AG10803 (cell line): ENCODE measurements at regions not wholly inside any gene's neighbourhood (a gene's known extent, or its start where the extent isn't known, plus 50 kb on each side); places are given as distances from the start of the nearest gene placed in this dataset.

Experiments used
- DNase-seq: peaks from one replicate; pipeline ENCODE4 v3.0.0; 2010; ENCODE audit warnings: low read depth
- H3K4me3 ChIP-seq: 2 replicates; pipeline ENCODE4 v1.5.1; 2011; ENCODE audit warnings: mild to moderate bottlenecking, low read length, control low read depth
- TF ChIP-seq, protein P1 (sequence below): conservative IDR thresholded peaks from 2 replicates; pipeline ENCODE4 v1.5.1; 2011; ENCODE audit warnings: mild to moderate bottlenecking, low read length, control low read depth, inconsistent platforms

DNA sequence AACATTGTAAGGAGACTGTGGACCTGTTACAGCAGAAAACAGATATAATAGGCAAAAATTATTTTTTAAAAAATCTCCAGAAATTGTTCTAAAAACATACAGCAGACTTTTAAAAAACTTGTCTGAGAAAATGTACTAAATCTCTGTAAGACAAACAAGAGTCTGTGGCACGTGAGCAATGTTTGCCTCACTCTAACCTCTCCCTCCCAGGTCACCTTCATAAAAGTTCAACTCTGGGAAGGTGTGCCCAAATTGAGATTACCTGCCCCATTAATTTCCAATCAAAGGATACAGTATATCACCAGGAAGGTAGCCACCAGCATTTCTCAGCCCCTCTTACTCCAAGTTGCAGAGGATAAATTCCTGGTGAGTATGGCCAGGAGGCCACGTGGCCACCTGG is 992.7 kb downstream of the TMEM182 start:
- DNase-seq: no peak
- no peak overlapping the region for H3K4me3 ChIP-seq
- TF ChIP-seq, protein P1, sequence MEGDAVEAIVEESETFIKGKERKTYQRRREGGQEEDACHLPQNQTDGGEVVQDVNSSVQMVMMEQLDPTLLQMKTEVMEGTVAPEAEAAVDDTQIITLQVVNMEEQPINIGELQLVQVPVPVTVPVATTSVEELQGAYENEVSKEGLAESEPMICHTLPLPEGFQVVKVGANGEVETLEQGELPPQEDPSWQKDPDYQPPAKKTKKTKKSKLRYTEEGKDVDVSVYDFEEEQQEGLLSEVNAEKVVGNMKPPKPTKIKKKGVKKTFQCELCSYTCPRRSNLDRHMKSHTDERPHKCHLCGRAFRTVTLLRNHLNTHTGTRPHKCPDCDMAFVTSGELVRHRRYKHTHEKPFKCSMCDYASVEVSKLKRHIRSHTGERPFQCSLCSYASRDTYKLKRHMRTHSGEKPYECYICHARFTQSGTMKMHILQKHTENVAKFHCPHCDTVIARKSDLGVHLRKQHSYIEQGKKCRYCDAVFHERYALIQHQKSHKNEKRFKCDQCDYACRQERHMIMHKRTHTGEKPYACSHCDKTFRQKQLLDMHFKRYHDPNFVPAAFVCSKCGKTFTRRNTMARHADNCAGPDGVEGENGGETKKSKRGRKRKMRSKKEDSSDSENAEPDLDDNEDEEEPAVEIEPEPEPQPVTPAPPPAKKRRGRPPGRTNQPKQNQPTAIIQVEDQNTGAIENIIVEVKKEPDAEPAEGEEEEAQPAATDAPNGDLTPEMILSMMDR: no peak

DNA sequence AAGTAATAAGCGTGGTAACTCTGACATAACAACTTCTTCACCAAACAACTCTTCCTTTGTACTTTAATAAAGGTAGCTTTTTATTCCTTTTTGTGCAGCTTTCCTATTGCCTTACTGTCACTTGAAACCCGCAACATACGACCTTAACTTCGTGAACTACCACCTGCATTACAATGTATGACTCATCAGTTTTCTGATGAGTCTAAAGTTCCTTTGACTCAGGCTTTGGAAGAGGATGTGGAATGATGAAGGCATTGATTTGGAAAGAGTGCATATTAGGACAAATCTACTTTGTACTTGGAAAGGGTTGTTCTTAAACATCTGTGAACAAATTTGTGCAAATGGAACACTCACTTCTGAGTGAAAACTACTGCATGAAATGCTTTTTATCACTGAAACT is 1012.1 kb downstream of the TMEM182 start:
- H3K4me3 ChIP-seq: no peak overlapping the region
- DNase-seq: no peak
- TF ChIP-seq, protein P1: no peak

DNA sequence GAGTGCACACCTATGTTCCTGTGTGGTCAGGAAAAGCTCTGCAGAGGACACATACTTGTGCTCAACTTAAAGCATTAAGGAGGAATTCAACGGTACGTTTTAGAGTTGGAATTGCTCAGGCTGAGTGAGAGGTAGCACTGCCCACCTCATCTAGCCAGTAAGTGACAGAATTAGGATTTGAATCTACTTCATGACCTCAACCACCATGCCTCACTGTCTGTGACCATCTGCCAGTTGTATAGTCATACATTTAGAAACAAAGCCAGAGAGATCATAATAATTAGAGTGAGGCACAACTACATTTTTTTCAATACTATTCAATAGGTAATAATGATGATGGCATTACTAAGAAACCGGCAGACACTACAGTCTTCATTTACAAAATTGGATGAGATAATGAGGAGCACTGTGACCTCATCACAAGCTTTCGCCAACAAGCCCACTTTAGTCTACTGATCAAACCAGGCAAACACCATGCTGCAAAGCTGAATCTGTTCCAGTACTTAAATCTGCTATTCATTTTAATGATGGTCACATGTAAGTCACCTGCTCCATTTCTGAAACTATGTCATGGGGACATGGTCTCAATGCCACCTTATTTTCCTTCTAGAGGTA is 1018.4 kb downstream of the TMEM182 start:
- TF ChIP-seq, protein P1: no peak
- H3K4me3 ChIP-seq: no peak overlapping the region
- DNase-seq: no peak

DNA sequence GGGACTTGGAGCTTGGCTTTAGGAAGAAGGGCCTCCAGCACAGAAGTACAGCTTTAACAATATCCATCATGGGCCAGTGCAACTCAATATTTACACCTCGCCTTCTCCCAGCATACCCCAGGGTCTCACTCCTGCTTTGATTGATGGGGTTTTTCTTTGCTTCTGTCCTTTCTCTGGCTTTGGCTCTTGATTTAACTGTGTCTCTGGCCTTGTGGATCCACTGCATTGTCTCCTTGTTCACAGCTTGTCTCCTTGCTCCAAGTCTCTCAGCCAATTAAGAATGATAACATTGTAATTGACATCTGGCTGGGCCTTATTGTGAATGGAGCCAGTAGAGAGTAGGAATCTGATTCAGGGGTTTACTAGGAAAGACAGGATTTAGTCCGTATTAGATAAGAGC is 1019.5 kb downstream of the TMEM182 start:
- TF ChIP-seq, protein P1: no peak
- no peak for DNase-seq
- H3K4me3 ChIP-seq: no peak overlapping the region

DNA sequence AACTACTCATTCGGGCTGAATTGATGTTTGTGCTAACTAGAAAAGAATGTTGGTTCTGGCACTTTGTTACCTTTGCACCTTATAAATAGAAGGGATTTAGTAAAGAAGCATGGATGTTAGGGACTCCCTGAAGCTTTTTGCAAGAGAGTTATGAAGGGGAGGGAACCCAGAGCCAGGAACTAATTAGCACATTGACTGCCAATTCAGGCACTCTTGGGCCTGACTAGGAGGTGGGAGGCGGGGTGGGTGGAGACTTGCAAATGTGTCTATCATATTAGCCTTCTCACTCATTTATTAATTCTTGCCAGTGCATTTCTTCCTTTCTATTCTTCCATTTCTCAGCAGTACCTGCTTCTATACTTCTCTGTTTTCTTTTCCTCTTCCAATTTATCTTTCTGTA is 1022.4 kb downstream of the TMEM182 start:
- no peak overlapping the region for H3K4me3 ChIP-seq
- TF ChIP-seq, protein P1: no peak
- no peak for DNase-seq

DNA sequence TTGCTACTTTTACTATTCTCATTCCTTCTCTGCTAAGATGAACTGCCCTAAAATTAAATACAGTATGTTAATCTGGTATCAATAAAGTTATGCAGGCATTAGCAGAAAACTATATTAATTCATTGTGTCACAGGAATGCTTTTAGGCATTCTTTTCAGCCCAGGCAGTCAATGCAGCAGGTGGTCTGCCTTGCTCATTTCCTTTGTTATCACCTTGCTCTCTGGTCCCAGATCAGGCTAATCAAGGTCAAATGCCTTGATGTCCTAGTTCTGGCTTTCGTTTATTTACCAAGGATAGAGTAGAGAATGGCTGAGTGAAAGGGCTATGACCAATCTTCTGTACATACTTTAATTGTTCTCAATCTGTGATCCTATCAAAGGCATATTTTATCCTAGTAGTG is 1023.6 kb downstream of the TMEM182 start:
- H3K4me3 ChIP-seq: no peak overlapping the region
- TF ChIP-seq, protein P1: no peak
- DNase-seq: no peak

DNA sequence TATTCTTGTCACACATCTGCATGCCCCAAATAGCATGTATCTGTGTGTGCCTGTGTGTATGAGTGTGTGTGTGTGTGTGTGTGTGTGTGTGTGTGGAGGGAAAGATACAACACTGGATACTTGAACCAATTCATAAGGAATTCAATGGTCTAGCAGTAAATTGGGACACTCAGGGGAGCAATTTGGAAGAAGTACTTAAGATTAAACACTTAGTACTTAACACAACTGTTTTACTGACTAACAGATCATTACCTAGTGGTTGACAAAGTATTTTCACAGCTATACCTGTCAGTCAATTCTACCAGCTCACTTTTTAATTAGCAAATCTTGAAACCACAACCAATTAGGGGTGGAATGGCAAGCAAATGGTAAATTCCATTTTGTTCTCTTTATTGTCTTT is 1024.1 kb downstream of the TMEM182 start:
- no peak overlapping the region for H3K4me3 ChIP-seq
- DNase-seq: no peak
- TF ChIP-seq, protein P1: no peak
